GM21529 (cell line): ENCODE measurements at regions not wholly inside any gene's neighbourhood (a gene's known extent, or its start where the extent isn't known, plus 50 kb on each side); places are given as distances from the start of the nearest gene placed in this dataset.

Experiments
- ATAC-seq: cut with Tn5 transposase; IDR thresholded peaks from one replicate; pipeline ENCODE4 v1.9.1; 2021; ENCODE audit not compliant: unreplicated experiment

- ATAC-seq: no peak
These were observed 178.6 kb downstream of the SNAPC1 start for GRCh38 chr14:61940666-61941420.

DNA sequence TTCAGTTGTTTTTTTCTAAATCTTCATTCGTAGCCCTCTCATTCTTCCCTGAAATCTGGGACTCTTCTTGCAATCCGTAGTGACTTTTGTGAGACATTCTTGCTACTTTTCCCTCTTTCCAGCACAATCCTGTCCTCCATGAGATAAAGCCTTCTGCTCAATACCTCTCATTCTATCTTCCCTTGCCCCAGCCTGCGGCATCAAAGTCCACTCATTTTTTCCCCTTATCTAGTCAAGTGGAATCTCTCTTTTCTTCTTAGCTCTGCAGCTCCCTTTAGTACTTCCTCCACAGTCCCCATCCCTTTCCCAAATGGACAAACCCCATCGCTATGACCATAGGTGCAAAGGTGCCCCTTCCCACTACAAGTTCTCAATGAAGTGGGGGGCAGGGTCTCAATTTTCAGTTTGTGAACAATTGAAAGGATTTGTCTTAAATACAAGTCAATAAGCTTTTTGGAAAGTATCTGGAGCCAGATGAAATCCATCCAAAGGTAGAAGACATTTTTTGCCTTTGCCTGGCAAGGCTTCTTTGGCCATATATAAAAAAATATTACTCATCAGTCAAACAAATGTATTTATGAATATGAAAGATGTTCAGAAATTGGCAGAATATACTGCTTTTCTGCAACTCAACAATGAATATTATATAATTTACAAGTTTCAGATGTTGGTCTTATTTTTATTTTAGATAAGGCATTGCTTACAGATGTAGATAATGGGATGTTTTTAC is 179.4 kb downstream of the SNAPC1 start:
- ATAC-seq: no peak

GRCh38 chr14:61948376-61948775 is 186.2 kb downstream of the SNAPC1 start:
- no peak for ATAC-seq

DNA sequence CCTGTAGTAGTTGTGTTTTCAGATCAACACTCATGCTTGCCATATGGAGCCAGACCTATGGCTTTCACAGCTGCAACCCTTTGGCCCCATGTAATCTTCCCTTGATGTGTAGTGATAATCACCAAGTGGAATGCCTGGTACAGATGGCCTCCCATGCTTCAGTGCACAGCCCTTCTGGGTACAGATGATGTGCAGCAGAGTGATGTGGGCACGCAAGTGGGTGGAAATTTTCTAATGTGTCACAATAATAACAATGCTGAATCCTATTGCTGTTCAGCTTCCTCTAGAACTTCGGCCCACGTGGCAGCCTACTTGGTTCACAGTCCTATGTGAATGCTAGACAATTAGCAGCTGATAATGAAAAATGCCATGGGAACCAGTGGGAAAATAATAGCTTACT is 188.1 kb downstream of the SNAPC1 start:
- no peak for ATAC-seq

DNA sequence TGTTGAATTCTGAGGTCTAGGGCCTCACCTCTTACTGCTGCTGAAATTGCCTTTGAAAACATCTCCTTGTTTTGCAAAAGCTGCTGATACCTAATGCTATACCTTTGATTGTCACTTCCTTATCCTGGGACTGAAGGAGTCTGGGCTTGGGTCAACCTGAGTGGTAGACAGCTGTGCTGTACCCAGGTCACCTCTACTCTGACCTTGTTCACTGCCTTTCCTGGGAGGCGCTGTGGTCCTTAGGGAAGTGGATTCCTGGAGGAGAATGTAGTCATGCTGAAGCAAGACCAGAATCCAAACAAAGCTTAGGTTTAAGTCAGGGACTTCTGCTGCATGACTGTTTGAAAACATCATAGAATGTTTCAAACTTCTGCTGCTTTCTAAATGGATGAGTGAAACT is 191.4 kb downstream of the SNAPC1 start:
- ATAC-seq: no peak

DNA sequence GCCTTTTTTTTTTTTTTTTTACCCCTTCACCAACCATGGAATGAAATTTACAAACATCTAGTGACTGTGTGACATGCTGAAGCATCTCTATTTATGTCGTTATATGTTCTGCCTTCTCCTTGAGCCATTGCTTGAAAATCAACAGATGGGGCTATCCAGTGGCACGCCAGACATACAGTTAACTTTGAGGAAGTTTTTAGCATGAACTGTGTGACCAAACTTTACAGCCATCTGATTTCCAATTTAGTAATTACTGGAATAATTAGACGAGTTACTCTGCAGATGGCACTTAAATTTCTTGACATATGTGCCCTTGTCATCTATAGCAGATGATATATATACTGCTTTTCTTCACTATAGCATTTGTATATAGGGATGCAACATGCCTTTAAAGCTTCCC is 192.1 kb downstream of the SNAPC1 start:
- ATAC-seq: no peak

DNA sequence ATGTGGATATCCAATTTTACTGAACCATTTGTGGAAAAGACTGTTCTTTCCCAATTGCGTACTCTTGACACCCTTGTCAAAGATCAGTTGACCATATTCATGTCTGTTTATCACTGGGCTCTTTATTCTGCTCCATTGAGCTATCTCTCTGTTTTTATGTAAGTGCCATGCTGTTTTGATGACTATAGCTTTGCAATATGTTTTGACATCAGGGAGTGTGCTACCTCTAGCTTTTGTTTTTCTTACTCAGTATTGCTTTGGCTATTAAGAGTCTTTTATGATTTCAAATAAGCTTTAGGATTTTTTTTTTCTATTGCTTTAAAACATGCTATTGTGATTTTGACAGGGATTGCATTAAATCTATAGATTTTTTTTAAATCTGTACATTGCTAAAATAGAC is 194.3 kb downstream of the SNAPC1 start:
- no peak for ATAC-seq

DNA sequence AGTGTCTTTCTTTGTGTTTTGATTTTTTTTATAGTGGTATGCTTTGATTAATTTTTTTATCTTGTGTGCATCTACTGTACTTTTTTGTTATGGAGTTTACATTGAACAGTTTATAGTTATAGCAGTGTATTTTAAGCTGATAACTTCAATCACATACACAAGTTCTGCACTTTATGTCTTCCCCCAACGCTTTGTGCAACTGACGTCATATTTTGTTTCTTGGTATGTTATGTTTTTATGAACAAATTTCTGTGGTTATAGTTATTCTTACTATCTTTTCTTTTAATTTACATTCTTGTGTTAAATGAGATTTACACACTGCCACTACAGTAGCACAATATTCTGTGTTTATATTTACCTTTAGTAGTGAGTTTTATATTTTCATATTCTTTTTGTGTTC is 197.1 kb downstream of the SNAPC1 start:
- no peak for ATAC-seq

DNA sequence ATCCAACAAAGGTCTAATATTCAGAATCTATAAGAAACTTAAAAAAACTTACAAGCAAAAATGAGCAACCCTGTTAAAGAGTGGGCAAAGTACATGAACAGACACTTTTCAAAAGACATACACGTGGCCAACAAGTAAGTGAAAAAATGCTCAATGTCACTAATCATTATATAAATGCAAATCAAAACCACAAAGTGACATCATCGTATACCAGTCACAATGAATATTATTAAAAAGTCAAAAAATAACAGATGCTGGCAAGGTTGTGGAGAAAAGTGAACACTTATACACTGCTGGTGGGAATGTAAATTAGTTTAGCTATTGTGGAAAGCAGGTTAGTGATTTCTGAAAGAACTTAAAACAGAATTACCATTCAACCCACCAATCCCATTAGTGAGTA is 199.1 kb downstream of the SNAPC1 start:
- ATAC-seq: no peak

- no peak for ATAC-seq
These were observed 201.7 kb downstream of the SNAPC1 start for GRCh38 chr14:61963926-61964325.

DNA sequence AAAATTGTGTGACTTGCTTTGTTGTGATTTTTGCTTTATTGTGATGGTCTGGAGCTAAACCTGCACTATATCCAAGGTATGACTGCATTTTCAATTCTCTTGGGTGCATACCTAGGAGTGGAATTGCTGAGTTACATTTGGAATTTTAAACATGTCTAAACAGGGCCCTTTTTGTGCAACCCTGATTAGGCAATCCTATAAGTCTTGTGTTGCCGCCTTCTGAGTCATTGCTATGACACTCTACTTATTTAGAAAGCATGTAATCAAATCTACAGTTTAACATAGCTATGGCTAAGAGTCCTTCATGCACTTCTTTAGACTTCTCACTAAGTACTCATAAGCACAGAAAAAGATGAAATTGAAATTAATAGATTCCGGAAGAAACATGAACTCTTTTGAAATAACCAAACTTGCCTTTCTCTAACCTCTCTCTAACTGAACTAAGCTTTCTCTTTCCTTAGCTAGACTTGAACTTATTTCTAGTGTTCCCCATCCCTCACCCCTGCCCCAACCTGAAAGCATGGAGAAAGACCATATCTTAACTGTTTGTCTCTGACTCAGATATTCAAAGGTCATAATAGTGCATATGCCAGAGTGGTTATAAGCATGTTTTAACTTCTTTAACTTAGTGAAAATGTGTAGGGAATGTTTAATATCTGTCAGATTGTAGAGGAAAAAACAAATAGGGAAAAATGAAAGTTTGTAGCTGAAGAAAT is 203.0 kb downstream of the SNAPC1 start:
- no peak for ATAC-seq

DNA sequence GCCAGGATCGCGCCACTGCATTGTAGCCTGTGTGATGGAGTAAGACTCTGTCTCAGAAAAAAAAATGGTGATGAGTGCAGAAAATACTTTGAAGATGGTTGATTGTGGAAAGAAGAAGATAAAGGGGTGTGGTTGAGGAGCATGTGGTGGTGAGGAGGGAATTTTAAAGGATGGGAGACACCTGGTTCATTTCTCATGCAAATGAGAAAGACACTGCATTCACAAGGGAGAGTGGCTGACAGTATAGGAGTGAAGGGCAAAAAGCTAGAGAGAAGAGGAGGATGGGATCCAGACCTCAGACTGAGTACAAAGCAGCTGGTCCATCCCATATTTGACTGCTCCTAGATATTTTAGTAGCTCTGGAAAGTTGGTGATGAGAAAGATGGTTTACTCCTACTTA is 206.0 kb downstream of the SNAPC1 start:
- ATAC-seq: no peak

DNA sequence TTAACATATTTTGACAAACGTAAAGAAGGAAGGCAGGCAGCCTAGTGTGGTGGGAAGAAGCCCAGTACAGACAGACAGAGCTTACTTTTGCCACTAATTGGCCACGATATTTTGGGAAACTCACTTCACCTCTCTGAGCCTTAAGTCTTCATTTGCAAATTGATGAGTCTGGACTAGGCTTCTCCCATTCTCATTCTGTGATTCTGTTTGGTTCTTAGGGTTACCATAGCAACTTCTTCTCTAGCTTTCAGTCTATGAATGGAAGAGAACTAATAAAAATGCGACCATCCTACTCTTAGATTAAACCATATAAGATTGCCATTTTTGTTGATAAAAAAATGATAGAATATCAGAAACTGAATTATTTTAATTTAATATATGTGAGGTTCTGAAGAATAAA is 210.5 kb downstream of the SNAPC1 start:
- ATAC-seq: no peak

GRCh38 chr14:61973981-61974380 is 211.8 kb downstream of the SNAPC1 start:
- no peak for ATAC-seq

DNA sequence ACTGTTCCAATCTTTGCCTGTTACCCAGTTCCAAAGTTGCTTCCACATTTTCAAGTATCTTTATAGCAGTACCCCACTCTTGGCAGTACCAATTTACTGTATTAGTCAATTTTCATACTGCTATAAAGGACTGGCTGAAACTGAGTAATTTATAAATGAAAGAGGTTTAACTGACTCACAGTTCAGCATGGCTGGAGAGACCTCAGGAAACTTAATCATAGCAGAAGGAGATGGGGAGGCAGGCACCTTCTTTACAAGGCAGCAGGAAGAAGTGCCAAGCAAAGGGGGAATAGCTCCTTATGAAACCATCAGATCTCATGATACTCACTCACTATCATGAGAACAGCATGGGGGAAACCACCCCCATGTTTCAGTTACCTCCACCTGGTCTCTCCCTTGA is 215.0 kb downstream of the SNAPC1 start:
- ATAC-seq: no peak

DNA sequence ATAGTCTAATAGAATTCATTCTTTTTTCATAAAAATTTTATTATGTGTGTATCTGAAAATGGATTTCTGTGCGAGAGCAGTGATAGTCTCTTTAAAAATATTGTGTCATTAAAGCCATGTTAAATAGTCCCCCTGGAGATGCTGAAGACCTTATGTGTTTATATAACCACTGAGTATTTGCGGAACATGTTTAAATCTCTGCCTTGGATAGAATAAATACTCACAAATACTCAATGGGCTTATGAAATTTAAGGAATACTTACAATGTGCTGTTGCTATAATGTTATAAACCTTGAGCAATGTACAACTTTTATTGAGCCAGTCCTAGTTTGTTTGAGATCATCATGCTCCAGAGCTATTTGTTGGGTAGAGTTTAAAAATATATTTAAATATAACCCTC is 226.0 kb downstream of the SNAPC1 start:
- no peak for ATAC-seq

DNA sequence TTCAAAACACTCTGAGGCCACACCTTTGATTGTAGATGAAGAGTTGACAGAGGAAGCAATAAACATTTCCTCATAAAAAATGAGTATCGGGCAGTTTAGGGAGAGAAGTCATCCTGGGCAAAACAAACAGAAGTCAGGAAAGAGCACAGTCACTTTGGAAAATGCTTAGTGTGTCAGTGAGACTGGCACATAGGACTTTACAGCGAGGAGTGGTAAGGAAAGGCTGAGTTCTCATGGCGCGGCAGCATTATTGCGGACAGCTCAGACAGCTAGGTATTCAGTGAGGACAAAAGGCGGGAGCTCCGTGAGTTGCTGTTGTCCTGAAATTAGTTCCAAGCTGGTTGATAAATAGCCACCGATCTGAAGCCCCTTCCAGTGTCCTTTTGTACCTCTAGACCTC is 229.9 kb downstream of the SNAPC1 start:
- ATAC-seq: no peak

- ATAC-seq: no peak
These were observed 230.7 kb downstream of the SNAPC1 start for GRCh38 chr14:61992926-61993325.

GRCh38 chr14:61994589-61994988 is 232.4 kb downstream of the SNAPC1 start:
- ATAC-seq: no peak

DNA sequence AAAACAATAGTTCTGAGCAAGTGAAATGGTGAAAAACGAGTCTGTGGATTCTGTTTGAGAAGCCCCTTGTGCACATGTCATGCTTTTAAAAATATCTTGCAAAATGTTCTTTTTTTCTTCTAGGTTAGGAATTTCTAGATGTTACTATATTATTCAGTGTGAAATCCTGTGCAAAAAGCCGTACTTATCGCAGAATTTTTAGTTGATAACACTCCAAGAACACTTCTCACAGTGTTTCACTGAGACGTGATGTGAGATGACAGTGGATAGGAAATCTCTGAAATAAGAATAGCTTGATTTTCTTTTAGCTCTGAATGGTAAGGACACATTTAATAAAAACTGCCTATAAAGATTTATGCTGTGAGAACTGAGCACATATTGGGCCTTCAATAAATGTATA is 234.5 kb downstream of the SNAPC1 start:
- no peak for ATAC-seq

GRCh38 chr14:61997161-61997560 is 234.9 kb downstream of the SNAPC1 start:
- no peak for ATAC-seq

DNA sequence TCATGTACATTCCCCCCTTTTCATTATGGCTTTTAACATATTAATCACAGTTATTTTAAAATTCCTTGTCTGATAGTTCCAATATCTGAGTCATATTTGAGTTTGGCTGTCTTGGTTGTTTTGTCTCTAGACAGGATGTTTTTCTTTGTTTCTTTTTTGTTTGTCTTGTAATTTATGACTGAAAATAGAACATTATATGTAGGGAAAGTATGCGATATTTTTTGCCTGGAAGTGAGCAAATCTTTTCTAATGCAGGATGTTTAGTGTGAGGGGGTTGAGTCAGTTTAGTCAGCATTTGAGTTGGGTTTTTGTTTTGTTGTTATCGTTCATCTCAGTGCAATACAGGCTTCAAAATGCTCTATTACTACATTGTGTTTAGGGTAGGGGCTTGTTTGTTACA is 239.7 kb downstream of the SNAPC1 start:
- no peak for ATAC-seq
